Upper lobe of left lung (tissue), 6 donors: ENCODE measurements at regions not wholly inside any gene's neighbourhood (a gene's known extent, or its start where the extent isn't known, plus 50 kb on each side); places are given as distances from the start of the nearest gene placed in this dataset.

ENCODE experiments used
- ATAC-seq, 2 donors: fragments of 200-7000 bp; cut with Tn5 transposase; one replicate each; pipeline ENCODE4 v1.9.1; 2022; ENCODE audit warnings: mild to moderate bottlenecking in 2 of 2, moderate library complexity in 2 of 2; ENCODE audit not compliant: low FRiP score in 2 of 2
- DNase-seq, 2 donors: peaks; one replicate each; pipeline ENCODE4 v3.0.0-alpha.2; 2019 to 2020
- H3K27ac ChIP-seq, 4 donors: fragments of 200-600 bp; sonication (generic); one replicate each; pipeline ENCODE4 v1.5.1; 2016 to 2019
- H3K27me3 ChIP-seq, 4 donors: fragments of 200-600 bp; sonication (generic); one replicate each; pipeline ENCODE4 v1.5.1; 2017 to 2019
- H3K36me3 ChIP-seq, 4 donors: fragments of 200-600 bp; sonication (generic); one replicate each; pipeline ENCODE4 v1.5.1; 2016 to 2019
- H3K4me1 ChIP-seq, 4 donors: fragments of 200-600 bp; sonication (generic); one replicate each; pipeline ENCODE4 v1.5.1; 2018 to 2019
- H3K4me3 ChIP-seq, 4 donors: fragments of 200-600 bp; sonication (generic); one replicate each; pipeline ENCODE4 v1.5.1; 2017 to 2019; ENCODE audit warnings: mild to moderate bottlenecking in 2 of 4, moderate library complexity in 1 of 4
- H3K9me3 ChIP-seq, 4 donors: fragments of 200-600 bp; sonication (generic); one replicate each; pipeline ENCODE4 v1.5.1; 2018 to 2019
- EP300 ChIP-seq, 4 donors: sonication (generic); formaldehyde crosslinking; IDR thresholded peaks; one replicate each; pipeline ENCODE4 v1.5.1; 2017; ENCODE audit warnings: antibody characterized with exemption in 4 of 4, control low read depth in 2 of 4
- POLR2A ChIP-seq, 4 donors: fragments of 450-650 bp; IDR thresholded peaks; one replicate each; pipeline ENCODE4 v1.5.1; 2016 to 2017; ENCODE audit warnings: antibody characterized with exemption in 4 of 4, mild to moderate bottlenecking in 2 of 4
- POLR2AphosphoS5 ChIP-seq, 2 donors: sonication (generic); formaldehyde crosslinking; IDR thresholded peaks; one replicate each; pipeline ENCODE4 v1.5.1; 2017; ENCODE audit warnings: antibody characterized with exemption in 2 of 2
- WGBS, 2 donors: methylation state at CpG; one replicate each; pipeline ENCODE4 v1.1.5; 2017 to 2018; 5-methylcytosine and 5-hydroxymethylcytosine counted together
- TF ChIP-seq, protein P1 (sequence below), 6 experiments: fragments of 450-650 bp in 4 of 6; fragments of 200-600 bp in 2 of 6; sonication (generic) in 2 of 6; IDR thresholded peaks; one replicate each; pipeline ENCODE4 v1.5.1; 2016 to 2019; ENCODE audit warnings: antibody characterized with exemption in 6 of 6
- donor health status: DM: no; HTN: no; CAD: no; lungs with moderate emphysema.
- donor health status: DM: no; HTN: yes; CAD: no; lungs with severe emphysema.

- DNase-seq (no peak), ATAC-seq (no peak)
- H3K4me3 ChIP-seq = no peak overlapping the region
- H3K27me3 ChIP-seq = no peaks in the 10 kb centered on the region
- H3K4me1 ChIP-seq = no peaks in the 10 kb centered on the region
- H3K36me3 ChIP-seq = no peaks in the 10 kb centered on the region
- H3K9me3 ChIP-seq = no peaks in the 10 kb centered on the region
- 83 to 87% methylated on average over 4 of the region's 4 CpGs for WGBS, 2 donors
- no peak overlapping the region for H3K27ac ChIP-seq
- TF ChIP-seq POLR2A (IDR thresholded peaks at IDR 0.05) = no peak
- no peak for TF ChIP-seq POLR2AphosphoS5 (IDR thresholded peaks at IDR 0.05)
Measured at GRCh38 chr10:62900829-62901571, 84.8 kb upstream of the EGR2 start.

DNA sequence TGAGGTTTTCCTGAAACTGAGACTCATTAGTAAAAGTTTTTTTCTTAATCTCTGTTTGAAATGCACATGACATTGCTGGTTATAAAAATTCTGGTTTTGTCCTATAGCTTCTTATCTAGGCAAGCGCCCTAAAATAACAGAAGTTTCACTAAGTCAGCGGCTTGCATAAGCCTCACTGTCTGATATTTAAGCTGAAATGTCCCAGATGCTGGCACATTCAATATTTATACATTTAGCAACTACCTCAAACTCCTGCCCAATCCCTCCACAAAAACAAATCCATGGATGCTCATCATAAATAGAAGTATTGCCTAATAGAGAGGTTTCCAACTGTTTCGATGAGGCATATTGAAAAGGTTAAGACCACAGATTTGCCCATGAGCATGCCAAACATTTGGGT, 83.1 kb upstream of the EGR2 start:
- DNase-seq (no peak), ATAC-seq (no peak)
- TF ChIP-seq EP300 (IDR thresholded peaks at IDR 0.05) (no peak), POLR2AphosphoS5 (IDR thresholded peaks at IDR 0.05) (no peak), POLR2A (IDR thresholded peaks at IDR 0.05) (no peak)
- TF ChIP-seq, protein P1, sequence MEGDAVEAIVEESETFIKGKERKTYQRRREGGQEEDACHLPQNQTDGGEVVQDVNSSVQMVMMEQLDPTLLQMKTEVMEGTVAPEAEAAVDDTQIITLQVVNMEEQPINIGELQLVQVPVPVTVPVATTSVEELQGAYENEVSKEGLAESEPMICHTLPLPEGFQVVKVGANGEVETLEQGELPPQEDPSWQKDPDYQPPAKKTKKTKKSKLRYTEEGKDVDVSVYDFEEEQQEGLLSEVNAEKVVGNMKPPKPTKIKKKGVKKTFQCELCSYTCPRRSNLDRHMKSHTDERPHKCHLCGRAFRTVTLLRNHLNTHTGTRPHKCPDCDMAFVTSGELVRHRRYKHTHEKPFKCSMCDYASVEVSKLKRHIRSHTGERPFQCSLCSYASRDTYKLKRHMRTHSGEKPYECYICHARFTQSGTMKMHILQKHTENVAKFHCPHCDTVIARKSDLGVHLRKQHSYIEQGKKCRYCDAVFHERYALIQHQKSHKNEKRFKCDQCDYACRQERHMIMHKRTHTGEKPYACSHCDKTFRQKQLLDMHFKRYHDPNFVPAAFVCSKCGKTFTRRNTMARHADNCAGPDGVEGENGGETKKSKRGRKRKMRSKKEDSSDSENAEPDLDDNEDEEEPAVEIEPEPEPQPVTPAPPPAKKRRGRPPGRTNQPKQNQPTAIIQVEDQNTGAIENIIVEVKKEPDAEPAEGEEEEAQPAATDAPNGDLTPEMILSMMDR (IDR thresholded peaks at IDR 0.05) = no peak
- H3K27ac ChIP-seq = no peak overlapping the region
- no peaks in the 10 kb centered on the region for H3K9me3 ChIP-seq
- H3K4me3 ChIP-seq = no peak overlapping the region
- no peaks in the 10 kb centered on the region for H3K36me3 ChIP-seq
- 71 to 85% methylated on average over 3 of the region's 3 CpGs for WGBS, 2 donors
- no peaks in the 10 kb centered on the region for H3K27me3 ChIP-seq
- no peaks in the 10 kb centered on the region for H3K4me1 ChIP-seq

DNA sequence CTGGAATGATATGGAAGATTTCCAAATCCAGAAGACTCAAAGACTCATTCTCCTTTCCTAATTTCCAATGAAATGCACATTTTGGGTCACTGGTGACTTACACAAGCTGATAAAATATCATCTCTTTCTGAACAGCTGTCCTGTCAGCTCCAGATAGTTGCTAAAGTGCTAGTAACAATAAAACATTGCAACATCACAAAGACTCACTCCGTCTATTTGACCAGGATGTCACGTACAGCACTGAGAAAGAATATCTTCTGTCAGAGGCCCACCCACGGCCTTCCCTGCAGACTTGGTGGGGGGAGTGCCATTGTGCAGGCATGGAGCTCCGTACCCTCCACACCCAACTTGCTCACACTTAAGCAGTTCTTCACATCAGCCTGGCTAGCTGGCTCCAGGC, 78.9 kb upstream of the EGR2 start:
- H3K27ac ChIP-seq = no peak overlapping the region
- DNase-seq = no peak
- no peak for TF ChIP-seq EP300 (IDR thresholded peaks at IDR 0.05)
- TF ChIP-seq, protein P1 (IDR thresholded peaks at IDR 0.05) = no peak
- no peak for TF ChIP-seq POLR2AphosphoS5 (IDR thresholded peaks at IDR 0.05)
- TF ChIP-seq POLR2A (IDR thresholded peaks at IDR 0.05) = no peak
- H3K27me3 ChIP-seq = no peaks in the 10 kb centered on the region
- H3K4me1 ChIP-seq = no peaks in the 10 kb centered on the region
- H3K4me3 ChIP-seq = no peak overlapping the region
- ATAC-seq = no peak
- no peaks in the 10 kb centered on the region for H3K36me3 ChIP-seq
- 61 to 68% methylated on average over 4 of the region's 4 CpGs for WGBS, 2 donors
- no peaks in the 10 kb centered on the region for H3K9me3 ChIP-seq

- TF ChIP-seq EP300 (IDR thresholded peaks at IDR 0.05) = no peak
- TF ChIP-seq, protein P1 (IDR thresholded peaks at IDR 0.05) = no peak
- TF ChIP-seq POLR2A (IDR thresholded peaks at IDR 0.05) = no peak
- TF ChIP-seq POLR2AphosphoS5 (IDR thresholded peaks at IDR 0.05) = no peak
- Histone ChIP-seq H3K4me3 (no peak overlapping the region), H3K27me3 (no peaks in the 10 kb centered on the region), H3K27ac (no peak overlapping the region), H3K36me3 (no peaks in the 10 kb centered on the region), H3K4me1 (no peaks in the 10 kb centered on the region), H3K9me3 (no peaks in the 10 kb centered on the region)
- 92 to 100% methylated on average over 3 of the region's 3 CpGs for WGBS, 2 donors
- DNase-seq (no peak), ATAC-seq (no peak)
Measured at GRCh38 chr10:62894156-62894555, 78.0 kb upstream of the EGR2 start.

GRCh38 chr10:62893036-62893435, 76.9 kb upstream of the EGR2 start:
- H3K4me1 ChIP-seq = no peaks in the 10 kb centered on the region
- WGBS, 2 donors = 94 to 100% methylated on average over 1 of the region's 1 CpG
- DNase-seq = no peak
- no peak for TF ChIP-seq POLR2A (IDR thresholded peaks at IDR 0.05)
- no peak overlapping the region for H3K27ac ChIP-seq
- ATAC-seq = no peak
- H3K9me3 ChIP-seq = no peaks in the 10 kb centered on the region
- no peaks in the 10 kb centered on the region for H3K36me3 ChIP-seq
- no peaks in the 10 kb centered on the region for H3K27me3 ChIP-seq
- H3K4me3 ChIP-seq = no peak overlapping the region

GRCh38 chr10:62890395-62890794, 74.2 kb upstream of the EGR2 start:
- ATAC-seq = no peak
- no peak overlapping the region for H3K27ac ChIP-seq
- no peaks in the 10 kb centered on the region for H3K4me1 ChIP-seq
- no peak for DNase-seq
- no peaks in the 10 kb centered on the region for H3K36me3 ChIP-seq
- 79 to 83% methylated on average over 2 of the region's 2 CpGs for WGBS, 2 donors
- TF ChIP-seq POLR2AphosphoS5 (IDR thresholded peaks at IDR 0.05) (no peak), EP300 (IDR thresholded peaks at IDR 0.05) (no peak), POLR2A (IDR thresholded peaks at IDR 0.05) (no peak)
- TF ChIP-seq, protein P1 (IDR thresholded peaks at IDR 0.05) = no peak
- no peaks in the 10 kb centered on the region for H3K27me3 ChIP-seq
- no peaks in the 10 kb centered on the region for H3K9me3 ChIP-seq
- H3K4me3 ChIP-seq = no peak overlapping the region
